DMS53 (cell line): ENCODE measurements at regions not wholly inside any gene's neighbourhood (a gene's known extent, or its start where the extent isn't known, plus 50 kb on each side); places are given as distances from the start of the nearest gene placed in this dataset.
"Not testable (repeated sequence)": the region's sequence is repeated elsewhere in the genome, so short reads cannot be mapped to it uniquely, and the experiment has no call there.

ENCODE experiments used
- DNase-seq: peaks from one replicate; lab custom pipeline; 2025; lab: John Stamatoyannopoulos, UW

GRCh38 chr20:22070610-22071058, 365.2 kb downstream of the PAX1 start:
- DNase-seq = no peak

- no peak for DNase-seq
These were observed 358.3 kb downstream of the PAX1 start for GRCh38 chr20:22063753-22064152.

- DNase-seq = no peak
These were observed 357.4 kb downstream of the PAX1 start for GRCh38 chr20:22062874-22063273.

GRCh38 chr20:22060610-22061009, 355.1 kb downstream of the PAX1 start:
- DNase-seq = no peak

GRCh38 chr20:22058746-22059145, 353.3 kb downstream of the PAX1 start:
- no peak for DNase-seq

GRCh38 chr20:22055981-22056380, 350.5 kb downstream of the PAX1 start:
- DNase-seq = no peak

GRCh38 chr20:22052025-22052650, 346.7 kb downstream of the PAX1 start:
- no peak for DNase-seq

GRCh38 chr20:22045956-22046507, 340.6 kb downstream of the PAX1 start:
- not testable (repeated sequence) for DNase-seq

- DNase-seq = no peak
These were observed 322.0 kb downstream of the PAX1 start for GRCh38 chr20:22027423-22027822.

GRCh38 chr20:22020201-22020600, 314.7 kb downstream of the PAX1 start:
- no peak for DNase-seq

- DNase-seq = no peak
These were observed 303.0 kb downstream of the PAX1 start for GRCh38 chr20:22008456-22008855.

GRCh38 chr20:22006306-22006705, 300.8 kb downstream of the PAX1 start:
- DNase-seq = no peak

GRCh38 chr20:22005535-22005934, 300.1 kb downstream of the PAX1 start:
- DNase-seq = no peak

GRCh38 chr20:22004946-22005345, 299.5 kb downstream of the PAX1 start:
- DNase-seq = no peak

GRCh38 chr20:22003680-22004079, 298.2 kb downstream of the PAX1 start:
- DNase-seq = no peak

GRCh38 chr20:22001886-22002285, 296.4 kb downstream of the PAX1 start:
- peak; percentile 34 for DNase-seq

- no peak for DNase-seq
These were observed 290.0 kb downstream of the PAX1 start for GRCh38 chr20:21995461-21995860.

GRCh38 chr20:21994203-21994602, 288.7 kb downstream of the PAX1 start:
- DNase-seq = no peak

- DNase-seq = no peak
These were observed 277.1 kb downstream of the PAX1 start for GRCh38 chr20:21982559-21982958.

GRCh38 chr20:21981597-21982344, 276.3 kb downstream of the PAX1 start:
- no peak for DNase-seq

- DNase-seq = no peak
These were observed 275.7 kb downstream of the PAX1 start for GRCh38 chr20:21981179-21981578.

- DNase-seq = no peak
These were observed 266.0 kb downstream of the PAX1 start for GRCh38 chr20:21971436-21971835.

- no peak for DNase-seq
These were observed 263.0 kb downstream of the PAX1 start for GRCh38 chr20:21968486-21968885.
